GM12873 (cell line): ENCODE measurements at regions not wholly inside any gene's neighbourhood (a gene's known extent, or its start where the extent isn't known, plus 50 kb on each side); places are given as distances from the start of the nearest gene placed in this dataset.

Source experiments
- CTCF ChIP-seq: IDR thresholded peaks from 2 replicates; pipeline ENCODE4 v1.5.1; 2012; ENCODE audit warnings: low read depth, mild to moderate bottlenecking, moderate library complexity, low read length, control low read depth; ENCODE audit not compliant: insufficient read depth; ENCODE audit errors: missing control alignments

GRCh38 chr13:46478651-46479050 lies 74.3 kb upstream of the LRCH1 start:
- no peak for TF ChIP-seq CTCF

- TF ChIP-seq CTCF: no peak
Measured at GRCh38 chr13:46476174-46476573, 76.8 kb upstream of the LRCH1 start.

- no peak for TF ChIP-seq CTCF
Measured at GRCh38 chr13:46475541-46475991, 77.4 kb upstream of the LRCH1 start.

GRCh38 chr13:46473806-46474205 lies 79.2 kb upstream of the LRCH1 start:
- TF ChIP-seq CTCF: no peak

GRCh38 chr13:46472384-46472783 lies 80.6 kb upstream of the LRCH1 start:
- TF ChIP-seq CTCF: no peak

GRCh38 chr13:46468570-46469463 lies 81.8 kb upstream of the RUBCNL start:
- TF ChIP-seq CTCF: no peak

GRCh38 chr13:46463719-46464118 lies 76.7 kb upstream of the RUBCNL start:
- no peak for TF ChIP-seq CTCF
